GM19240 (cell line): ENCODE measurements at regions not wholly inside any gene's neighbourhood (a gene's known extent, or its start where the extent isn't known, plus 50 kb on each side); places are given as distances from the start of the nearest gene placed in this dataset.
A peak's percentile ranks its signal among the peaks of the same experiment; 100 is the strongest.

Source experiments
- DNase-seq: peaks from one replicate; pipeline ENCODE4 v3.0.0; 2011; ENCODE audit warnings: low spot score; ENCODE audit not compliant: insufficient read length

DNA sequence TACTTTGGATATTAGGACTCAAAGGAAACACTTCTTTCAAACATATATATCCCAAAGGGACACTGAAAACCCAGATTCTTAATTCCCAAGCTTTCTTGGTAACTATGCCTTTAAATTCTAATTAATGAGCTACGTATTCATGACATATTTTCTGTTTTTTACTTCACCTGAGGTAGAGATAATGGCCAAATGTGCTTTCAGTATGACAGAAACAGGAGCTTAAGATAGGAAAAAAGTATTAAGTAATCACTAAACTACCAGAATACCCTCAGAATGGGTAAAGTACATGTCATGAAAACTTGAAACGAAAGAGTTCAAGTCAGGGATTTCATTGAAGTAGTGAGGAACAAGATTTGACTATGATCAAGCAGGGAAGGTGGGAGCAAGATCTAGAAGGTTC is 478.5 kb downstream of the AGTPBP1 start:
- no peak for DNase-seq

GRCh38 chr9:85262333-85262732 is 479.4 kb downstream of the AGTPBP1 start:
- no peak for DNase-seq

DNA sequence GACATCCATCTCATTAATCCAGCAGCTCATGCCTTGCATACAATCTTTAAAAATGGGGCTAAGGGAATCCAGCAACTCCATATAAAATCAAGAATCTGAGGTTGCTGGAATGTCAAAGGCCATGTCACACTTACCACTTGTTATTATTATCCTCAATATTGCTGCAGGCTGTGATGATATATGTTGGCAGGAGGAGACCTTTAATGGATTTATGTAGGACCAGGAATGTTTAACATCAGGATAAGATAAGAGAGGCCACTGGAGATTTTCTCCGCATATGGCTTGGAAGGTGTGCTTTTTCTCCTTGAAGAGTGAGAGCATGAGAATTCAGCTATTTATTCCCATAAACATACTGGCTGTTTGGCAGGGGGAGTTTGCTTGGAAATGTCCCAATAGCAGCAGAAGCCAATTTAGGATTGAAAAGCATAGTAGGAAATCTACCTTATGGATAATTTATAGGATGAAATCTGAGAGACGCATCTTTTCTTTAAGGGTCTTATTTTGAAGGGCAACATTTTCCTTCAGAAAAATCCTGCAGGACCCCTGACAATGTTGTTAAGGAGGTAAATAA is 481.4 kb downstream of the AGTPBP1 start:
- DNase-seq = no peak

DNA sequence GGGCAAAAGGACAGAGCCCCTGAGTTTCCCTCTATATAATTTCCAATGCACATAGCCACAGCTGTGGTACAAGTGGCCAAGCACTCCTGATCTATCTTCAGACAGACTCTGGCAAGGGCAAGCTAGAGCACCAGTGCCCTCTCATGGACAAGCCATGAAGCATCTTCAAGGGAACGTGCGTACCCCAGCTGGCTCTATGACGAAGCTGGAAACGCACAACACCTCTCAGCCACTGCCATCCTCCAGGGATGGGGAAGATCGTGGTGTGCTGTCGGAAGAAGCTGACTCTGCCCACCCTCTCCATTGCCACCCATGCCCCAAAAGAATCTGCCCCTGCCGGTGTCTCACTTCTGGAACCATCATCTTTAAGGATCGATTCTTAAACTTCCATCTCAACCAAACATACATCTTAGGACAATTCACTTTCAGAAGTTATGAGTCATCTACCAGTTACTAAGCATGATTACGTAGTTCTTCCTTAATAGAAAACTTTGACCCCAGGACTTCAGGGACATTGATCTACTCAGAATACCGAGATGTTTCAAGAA is 482.9 kb downstream of the AGTPBP1 start:
- peak; percentile 28 for DNase-seq

DNA sequence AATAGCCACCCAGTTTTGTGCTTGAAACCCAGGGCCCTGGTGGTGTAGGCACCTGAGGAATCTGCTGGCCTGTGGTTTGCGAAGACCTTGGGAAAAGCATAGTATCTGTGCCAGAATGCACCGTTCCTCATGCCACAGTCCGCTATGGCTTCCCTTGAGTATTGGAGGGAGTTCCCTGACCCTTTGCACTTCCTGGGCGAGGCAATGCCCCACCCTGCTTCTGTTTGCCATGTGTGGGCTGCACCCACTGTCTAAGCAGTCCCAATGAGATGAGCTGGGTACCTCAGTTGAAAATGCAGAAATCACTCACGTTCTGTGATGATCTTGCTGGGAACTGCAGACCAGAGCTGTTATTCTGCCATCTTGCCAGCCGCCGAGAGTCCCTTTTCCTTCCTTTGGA is 483.5 kb downstream of the AGTPBP1 start:
- no peak for DNase-seq

- DNase-seq = no peak
These were observed 492.5 kb downstream of the AGTPBP1 start for GRCh38 chr9:85249313-85249621.

DNA sequence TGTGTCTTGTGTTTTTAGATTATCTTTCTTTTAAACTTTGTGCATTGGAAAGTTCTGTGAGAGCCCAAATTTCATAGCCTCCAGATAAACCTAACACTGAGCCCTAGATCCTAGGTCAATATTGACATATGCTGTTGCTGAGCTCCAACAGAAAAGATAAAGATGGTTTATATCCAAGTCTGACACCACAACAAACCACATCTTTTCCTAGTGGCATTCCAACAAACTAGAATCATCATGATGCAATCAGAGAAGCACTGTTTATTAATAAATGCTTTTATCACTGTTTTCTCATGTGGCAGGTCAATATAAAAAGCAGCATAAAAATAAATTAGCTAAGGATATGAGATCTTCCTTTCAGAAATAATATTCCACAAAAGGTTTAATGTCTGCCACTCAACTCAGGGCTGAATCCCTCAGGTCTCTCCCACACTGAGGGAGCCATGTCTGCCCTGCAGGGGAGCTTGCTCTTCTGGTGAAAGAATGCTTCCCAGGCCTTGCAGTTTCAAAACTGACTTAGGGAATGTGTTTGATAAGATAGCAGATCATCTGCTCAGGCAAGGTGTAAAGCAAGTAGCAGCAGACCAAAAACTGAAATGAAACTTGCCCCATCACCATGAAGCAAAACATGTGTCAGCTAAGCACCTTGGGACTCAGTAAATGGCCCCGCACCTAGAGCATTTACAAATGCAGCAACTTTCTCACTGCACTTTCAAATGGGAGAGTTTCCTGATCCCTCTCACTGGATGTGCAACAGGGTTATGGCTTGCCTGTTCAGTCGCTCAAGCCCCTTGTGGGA is 493.0 kb downstream of the AGTPBP1 start:
- no peak for DNase-seq

GRCh38 chr9:85246541-85246940 is 495.2 kb downstream of the AGTPBP1 start:
- DNase-seq = no peak

DNA sequence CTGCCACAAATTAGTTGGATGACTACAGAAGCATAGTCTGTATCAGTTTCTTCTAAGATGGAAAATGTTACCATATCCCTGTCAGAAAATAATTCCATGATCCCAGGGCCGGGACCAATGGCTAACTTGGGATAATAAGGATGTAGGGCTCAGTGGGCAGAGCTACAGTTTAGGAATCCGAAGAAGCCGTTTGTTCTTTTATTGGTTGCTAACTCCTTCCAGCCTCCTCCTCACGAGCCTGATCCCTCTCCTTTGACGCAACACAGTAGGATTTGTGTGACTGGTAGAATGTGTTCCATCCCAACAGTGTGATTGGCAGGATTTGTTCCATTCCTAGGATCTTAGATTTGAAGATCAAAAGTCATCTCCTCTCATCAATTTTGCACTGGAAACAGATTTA is 496.9 kb downstream of the AGTPBP1 start:
- no peak for DNase-seq

DNA sequence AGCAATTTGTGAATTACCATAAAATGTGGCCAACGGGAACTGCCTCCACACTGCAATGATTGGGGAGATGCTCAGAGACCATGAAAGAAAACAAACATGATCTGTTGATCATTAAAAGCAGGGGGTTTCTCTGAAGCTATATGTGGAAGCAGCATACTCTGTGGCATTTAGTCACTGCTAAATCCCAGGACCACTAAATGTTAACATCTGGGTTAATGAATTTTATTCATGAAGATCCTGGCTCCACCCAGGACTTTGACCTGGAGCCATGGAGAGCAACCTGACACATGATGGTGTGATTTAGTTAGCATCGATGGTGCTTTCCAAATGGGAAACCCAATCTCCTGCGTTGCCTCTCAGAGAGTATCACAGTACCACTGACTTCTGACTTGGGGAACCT is 497.8 kb downstream of the AGTPBP1 start:
- DNase-seq = no peak

GRCh38 chr9:85237478-85237877 is 504.3 kb downstream of the AGTPBP1 start:
- no peak for DNase-seq

GRCh38 chr9:85230081-85230480 is 511.7 kb downstream of the AGTPBP1 start:
- no peak for DNase-seq

DNA sequence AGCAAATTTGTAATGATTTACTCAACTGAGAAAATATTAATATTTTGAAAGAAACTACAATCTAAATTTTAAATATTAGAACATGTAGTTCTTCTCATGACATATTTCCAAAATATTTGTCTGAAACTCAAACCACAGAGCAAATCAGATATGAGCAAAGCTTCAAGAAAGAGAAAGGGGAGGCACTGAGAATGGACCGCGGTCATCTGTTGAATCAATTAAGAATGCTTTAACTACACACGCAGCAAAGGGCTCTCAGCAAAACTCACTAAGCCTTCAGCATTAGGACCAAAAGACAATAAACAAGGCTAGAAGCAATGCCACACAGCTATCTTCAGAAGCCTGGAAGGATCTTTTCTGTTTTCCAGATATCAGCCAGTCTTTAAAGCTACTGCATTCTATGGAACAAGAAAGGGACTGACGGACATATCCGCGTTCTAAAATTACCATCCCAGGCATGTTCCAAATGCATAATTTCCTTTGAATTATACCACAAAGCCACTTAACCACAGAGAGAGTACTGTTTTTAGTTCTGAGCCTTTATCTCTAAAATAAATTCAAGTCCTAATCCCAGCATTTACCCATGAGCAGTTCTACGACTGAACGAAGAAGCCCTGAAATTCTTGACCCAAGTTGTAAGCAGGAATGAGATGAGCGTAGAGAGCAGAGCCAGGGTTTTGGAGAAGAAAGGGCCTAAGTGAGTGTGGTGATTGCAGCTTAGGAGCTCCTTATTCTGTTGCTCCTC is 513.5 kb downstream of the AGTPBP1 start:
- no peak for DNase-seq

DNA sequence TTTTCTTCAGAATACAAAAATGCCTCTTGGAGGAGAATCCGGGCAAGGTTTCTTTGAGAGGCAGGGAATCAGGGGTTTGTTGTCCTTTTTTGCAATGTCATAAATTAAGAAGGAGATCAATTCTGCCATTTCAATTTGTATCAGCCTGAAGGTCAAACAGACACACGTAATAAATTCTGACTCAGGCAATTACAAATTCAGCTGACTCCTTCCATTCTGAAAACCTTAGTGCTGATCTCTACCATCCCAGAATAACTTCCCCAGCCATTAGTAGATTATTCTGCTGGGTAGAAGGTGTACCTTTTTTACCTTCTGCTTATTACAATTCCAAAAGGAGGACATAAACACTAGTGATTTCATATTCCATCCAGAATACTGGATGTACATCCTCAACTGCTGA is 516.6 kb downstream of the AGTPBP1 start:
- no peak for DNase-seq

DNA sequence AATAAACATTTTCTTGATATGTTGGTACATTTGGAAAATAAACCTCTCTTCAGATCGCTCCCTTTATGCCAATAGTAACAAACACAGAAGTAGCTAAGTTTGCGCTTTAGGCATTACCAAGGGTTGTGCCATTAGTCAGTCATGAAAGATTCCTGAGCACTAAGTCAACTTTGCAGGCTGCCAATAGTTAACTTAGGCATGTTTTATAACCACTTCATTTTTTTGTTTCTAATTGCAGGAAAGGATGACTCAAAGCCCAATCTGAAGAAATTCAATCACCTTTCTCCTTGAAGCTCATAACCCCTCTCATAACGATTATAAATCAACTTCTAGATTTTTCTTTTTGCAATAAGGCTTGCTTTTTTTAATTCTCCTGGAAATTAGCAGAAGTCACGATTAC is 517.0 kb downstream of the AGTPBP1 start:
- DNase-seq = no peak

DNA sequence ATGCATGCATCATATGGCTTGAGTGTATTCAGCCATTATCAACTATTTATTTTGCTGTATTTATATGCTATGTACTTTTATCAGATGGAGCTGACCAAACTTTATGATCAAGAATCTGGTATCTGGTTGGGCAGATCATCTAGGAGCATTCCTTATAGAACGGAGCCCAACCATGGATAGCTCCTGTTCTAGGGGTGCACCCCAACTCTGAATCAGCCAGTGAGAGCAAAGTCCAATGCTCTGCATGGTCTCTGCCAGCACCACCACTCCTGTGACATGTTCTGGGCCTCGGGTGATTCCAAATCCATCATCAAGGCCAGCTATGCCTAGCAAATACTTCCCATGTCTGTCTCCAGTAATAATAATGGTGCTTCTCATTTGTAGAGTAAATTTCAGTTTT is 517.5 kb downstream of the AGTPBP1 start:
- DNase-seq = no peak

- no peak for DNase-seq
These were observed 518.1 kb downstream of the AGTPBP1 start for GRCh38 chr9:85223506-85224125.

DNA sequence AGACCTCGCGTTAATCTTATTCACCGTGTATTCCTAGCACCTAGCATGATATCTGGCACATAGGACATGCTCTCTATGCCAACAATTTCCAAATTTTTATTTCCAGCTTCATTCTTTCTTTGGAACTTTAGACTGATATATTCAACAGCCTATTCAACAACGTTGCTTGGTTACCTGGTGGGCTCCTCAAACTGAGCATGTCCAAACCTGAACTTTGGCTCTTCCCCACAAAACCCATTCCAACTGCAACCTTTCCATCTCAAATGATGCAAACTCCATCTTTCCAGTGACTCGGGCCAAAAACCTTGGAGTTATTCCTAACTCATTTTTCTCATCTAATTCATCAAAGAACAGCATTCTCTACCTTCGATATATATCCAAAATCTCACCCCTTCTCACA is 525.2 kb downstream of the AGTPBP1 start:
- no peak for DNase-seq

DNA sequence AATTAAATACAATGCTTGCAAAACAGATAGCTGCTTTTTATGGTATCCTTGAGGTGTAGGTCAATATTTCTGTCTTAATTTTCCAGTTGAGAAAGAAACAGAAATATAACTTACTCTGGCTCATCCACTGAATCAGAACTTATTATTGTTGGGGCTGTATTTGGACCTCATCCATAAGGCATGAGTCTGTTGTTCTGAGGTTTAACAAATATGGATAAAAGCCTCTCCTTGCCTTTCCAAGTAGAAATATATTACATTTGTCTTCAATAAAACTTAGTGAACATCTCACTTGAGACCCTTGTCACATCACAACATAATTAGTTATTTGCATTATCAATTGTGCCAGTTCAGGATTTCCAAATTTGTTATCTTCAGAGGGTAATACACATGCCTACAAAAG is 525.8 kb downstream of the AGTPBP1 start:
- no peak for DNase-seq

DNA sequence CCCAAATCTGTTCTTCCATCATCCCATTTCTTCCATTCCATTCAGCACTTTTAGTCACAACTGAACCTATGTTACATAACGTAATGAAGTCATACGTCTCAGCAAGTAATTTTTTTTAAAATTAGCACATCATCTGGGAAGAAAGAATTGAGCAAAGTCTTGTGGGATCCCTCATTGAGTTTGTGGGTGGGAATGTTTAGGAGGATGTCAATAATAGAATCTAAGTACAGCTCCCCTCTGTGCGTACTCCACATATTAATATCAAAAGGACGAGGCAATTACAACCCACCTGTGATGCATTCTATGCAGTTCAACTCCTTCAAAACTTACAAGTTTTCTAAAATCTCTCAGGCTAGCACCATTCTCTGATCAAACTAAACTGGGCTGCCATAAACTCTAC is 526.3 kb downstream of the AGTPBP1 start:
- no peak for DNase-seq

DNA sequence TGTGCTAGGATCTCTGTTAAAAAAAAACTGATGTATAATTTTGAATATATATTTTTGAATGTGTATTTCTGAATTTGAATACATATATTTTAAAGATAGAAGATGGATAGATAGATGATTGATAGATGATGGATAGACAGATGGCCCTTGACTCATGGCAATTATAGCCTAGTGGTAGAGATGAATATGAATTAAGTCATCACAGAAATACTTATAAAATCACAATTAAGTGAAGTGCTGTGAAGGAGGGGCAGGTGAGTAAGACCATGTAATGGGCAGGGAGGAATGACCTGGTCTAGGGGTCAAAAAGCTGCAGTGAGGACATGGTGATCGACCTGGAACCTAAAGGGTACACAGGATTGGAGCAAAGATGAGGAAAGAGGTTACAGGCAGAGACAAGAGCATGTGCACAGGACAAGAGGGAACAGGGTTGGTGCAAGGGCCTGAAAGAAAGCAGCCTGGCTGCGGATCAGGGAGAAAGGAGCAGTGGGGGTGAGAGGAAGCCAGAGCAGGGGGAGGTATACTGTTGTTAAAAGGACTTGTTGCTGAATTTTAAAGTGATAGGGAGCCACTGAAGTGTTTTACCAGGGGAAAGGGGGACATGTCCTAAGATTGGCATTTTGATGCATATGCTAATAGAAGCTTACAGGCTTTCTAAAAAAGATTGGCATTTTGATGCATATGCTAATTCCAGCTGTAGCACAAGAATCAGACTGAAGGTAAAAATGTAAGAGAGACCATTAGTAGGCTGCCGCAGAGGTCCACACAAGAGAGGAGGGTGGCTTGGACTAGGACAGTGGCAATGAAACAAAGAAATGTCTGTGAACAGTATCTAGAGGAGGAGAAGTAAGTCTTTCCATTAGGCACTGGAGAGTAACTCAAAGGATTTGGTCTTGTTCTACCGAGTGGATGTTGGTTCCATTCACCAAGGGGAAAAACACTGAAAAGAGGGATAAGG is 527.8 kb downstream of the AGTPBP1 start:
- DNase-seq = no peak
